Body of pancreas (tissue), 4 donors: ENCODE measurements at regions not wholly inside any gene's neighbourhood (a gene's known extent, or its start where the extent isn't known, plus 50 kb on each side); places are given as distances from the start of the nearest gene placed in this dataset.

Experiments used
- CTCF ChIP-seq, 7 experiments: fragments of 450-650 bp in 4 of 7; fragments of 200-600 bp in 3 of 7; sonication (generic) in 3 of 7; IDR thresholded peaks; one replicate each; pipeline ENCODE4 v1.5.1; 2016 to 2019; ENCODE audit warnings: antibody characterized with exemption in 7 of 7
- POLR2A ChIP-seq, 3 donors: fragments of 450-650 bp; IDR thresholded peaks; one replicate each; pipeline ENCODE4 v1.6.1; 2016; ENCODE audit warnings: antibody characterized with exemption in 3 of 3, mild to moderate bottlenecking in 2 of 3

- TF ChIP-seq CTCF (IDR thresholded peaks at IDR 0.05): no peak
- no peak for TF ChIP-seq POLR2A (IDR thresholded peaks at IDR 0.05)
These were observed 117.9 kb upstream of the POU3F3 start for GRCh38 chr2:104736026-104736425.
